HL-60 (cell line): ENCODE measurements at regions not wholly inside any gene's neighbourhood (a gene's known extent, or its start where the extent isn't known, plus 50 kb on each side); places are given as distances from the start of the nearest gene placed in this dataset.

Experiments
- POLR2AphosphoS5 ChIP-seq: IDR thresholded peaks from 2 replicates; pipeline ENCODE4 v1.6.1; 2012; ENCODE audit warnings: low read depth
- REST ChIP-seq: IDR thresholded peaks from 2 replicates; pipeline ENCODE4 v1.6.1; 2012; ENCODE audit warnings: low read depth; ENCODE audit not compliant: insufficient replicate concordance
- SPI1 ChIP-seq: IDR thresholded peaks from 2 replicates; pipeline ENCODE4 v1.6.1; 2012; ENCODE audit warnings: low read depth, mild to moderate bottlenecking, borderline replicate concordance
- TF ChIP-seq, protein P1 (sequence below): IDR thresholded peaks from one replicate; pipeline ENCODE4 v1.5.1; 2011; ENCODE audit warnings: low read length, control low read depth, inconsistent platforms; ENCODE audit not compliant: insufficient read depth

GRCh38 chr14:87878959-87879358, 114.0 kb downstream of the GALC start:
- TF ChIP-seq POLR2AphosphoS5 (no peak), REST (no peak), SPI1 (no peak)
- TF ChIP-seq, protein P1, sequence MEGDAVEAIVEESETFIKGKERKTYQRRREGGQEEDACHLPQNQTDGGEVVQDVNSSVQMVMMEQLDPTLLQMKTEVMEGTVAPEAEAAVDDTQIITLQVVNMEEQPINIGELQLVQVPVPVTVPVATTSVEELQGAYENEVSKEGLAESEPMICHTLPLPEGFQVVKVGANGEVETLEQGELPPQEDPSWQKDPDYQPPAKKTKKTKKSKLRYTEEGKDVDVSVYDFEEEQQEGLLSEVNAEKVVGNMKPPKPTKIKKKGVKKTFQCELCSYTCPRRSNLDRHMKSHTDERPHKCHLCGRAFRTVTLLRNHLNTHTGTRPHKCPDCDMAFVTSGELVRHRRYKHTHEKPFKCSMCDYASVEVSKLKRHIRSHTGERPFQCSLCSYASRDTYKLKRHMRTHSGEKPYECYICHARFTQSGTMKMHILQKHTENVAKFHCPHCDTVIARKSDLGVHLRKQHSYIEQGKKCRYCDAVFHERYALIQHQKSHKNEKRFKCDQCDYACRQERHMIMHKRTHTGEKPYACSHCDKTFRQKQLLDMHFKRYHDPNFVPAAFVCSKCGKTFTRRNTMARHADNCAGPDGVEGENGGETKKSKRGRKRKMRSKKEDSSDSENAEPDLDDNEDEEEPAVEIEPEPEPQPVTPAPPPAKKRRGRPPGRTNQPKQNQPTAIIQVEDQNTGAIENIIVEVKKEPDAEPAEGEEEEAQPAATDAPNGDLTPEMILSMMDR = no peak
